OCI-LY3 (cell line): ENCODE measurements at regions not wholly inside any gene's neighbourhood (a gene's known extent, or its start where the extent isn't known, plus 50 kb on each side); places are given as distances from the start of the nearest gene placed in this dataset.

ENCODE experiments used
- EZH2phosphoT487 ChIP-seq: fragments of 200-600 bp; shearing (Covaris generic); IDR thresholded peaks from 2 replicates; pipeline ENCODE4 v1.6.1; 2018; ENCODE audit warnings: antibody characterized with exemption, mixed run types, low read depth
- TF ChIP-seq, protein P1 (sequence below): fragments of 200-600, 300-600 bp; sonication (generic); IDR thresholded peaks from 2 replicates; pipeline ENCODE4 v1.5.1; 2014; ENCODE audit warnings: antibody characterized with exemption, low read length, low read depth

DNA sequence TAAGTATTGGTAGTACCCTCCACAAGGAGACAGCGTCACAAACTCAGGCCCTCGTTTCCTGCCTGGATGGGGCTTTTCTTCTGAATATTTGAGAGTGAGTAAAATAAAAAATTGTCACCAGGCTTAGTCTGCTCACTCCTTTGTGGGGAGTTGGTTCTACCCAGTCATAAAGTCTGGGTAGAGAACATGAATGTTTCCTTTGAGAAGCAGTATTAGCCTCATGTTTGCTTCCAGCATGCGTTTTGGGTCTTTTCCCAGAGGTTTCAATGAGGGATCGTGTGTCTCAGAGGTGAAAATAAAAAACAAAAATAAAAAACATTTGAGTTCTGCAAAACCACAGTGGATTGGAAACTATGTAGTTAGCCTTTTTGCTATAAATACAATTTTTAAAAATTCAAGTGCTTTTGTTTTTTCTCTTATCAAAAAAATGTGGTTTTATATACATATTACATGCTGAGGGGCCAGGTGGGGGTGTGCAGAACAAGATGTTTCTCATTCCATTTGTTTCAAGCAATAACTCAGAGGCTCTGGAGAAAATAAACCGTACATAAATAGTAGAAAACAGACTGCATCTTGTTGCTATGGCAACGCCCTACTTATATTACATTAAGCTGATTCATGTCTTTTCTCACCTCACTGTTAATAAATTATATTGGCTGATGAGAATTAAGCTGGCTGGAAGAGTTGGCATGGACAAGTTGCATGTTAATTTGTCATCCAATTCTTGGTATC, 182.8 kb upstream of the FOXN2 start:
- TF ChIP-seq, protein P1, sequence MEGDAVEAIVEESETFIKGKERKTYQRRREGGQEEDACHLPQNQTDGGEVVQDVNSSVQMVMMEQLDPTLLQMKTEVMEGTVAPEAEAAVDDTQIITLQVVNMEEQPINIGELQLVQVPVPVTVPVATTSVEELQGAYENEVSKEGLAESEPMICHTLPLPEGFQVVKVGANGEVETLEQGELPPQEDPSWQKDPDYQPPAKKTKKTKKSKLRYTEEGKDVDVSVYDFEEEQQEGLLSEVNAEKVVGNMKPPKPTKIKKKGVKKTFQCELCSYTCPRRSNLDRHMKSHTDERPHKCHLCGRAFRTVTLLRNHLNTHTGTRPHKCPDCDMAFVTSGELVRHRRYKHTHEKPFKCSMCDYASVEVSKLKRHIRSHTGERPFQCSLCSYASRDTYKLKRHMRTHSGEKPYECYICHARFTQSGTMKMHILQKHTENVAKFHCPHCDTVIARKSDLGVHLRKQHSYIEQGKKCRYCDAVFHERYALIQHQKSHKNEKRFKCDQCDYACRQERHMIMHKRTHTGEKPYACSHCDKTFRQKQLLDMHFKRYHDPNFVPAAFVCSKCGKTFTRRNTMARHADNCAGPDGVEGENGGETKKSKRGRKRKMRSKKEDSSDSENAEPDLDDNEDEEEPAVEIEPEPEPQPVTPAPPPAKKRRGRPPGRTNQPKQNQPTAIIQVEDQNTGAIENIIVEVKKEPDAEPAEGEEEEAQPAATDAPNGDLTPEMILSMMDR: no peak
- no peak for TF ChIP-seq EZH2phosphoT487
